HG02938 (cell line): ENCODE measurements at regions not wholly inside any gene's neighbourhood (a gene's known extent, or its start where the extent isn't known, plus 50 kb on each side); places are given as distances from the start of the nearest gene placed in this dataset.

Experiments used
- ATAC-seq: cut with Tn5 transposase; IDR thresholded peaks from one replicate; pipeline ENCODE4 v1.9.1; 2021; ENCODE audit warnings: mild to moderate bottlenecking, moderate library complexity; ENCODE audit not compliant: unreplicated experiment

GRCh38 chr4:96755569-96756484 is 915.9 kb downstream of the PDHA2 start:
- ATAC-seq: no peak

GRCh38 chr4:96756584-96756983 is 916.7 kb downstream of the PDHA2 start:
- no peak for ATAC-seq

DNA sequence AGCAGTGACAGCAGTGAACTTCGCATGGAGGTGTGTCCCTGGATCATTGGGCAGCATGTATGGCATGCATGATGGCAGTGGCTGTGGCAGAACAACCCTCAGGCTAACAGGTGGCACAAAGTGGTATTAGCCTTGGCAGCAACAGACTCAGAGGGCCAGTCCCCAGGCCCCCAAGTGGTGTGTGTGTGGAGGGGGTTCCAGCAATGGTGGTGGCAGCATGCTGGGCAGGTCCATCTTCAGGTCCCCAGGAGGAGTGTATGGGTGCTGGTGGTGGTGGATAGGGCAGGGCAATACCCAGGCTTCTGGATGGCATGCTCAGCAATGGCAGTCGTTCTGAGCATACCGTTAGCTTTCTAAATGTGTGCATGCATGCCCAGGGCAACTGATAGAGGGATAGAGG is 923.7 kb downstream of the PDHA2 start:
- no peak for ATAC-seq

- ATAC-seq: no peak
Measured at GRCh38 chr4:96766359-96766758, 926.5 kb downstream of the PDHA2 start.

DNA sequence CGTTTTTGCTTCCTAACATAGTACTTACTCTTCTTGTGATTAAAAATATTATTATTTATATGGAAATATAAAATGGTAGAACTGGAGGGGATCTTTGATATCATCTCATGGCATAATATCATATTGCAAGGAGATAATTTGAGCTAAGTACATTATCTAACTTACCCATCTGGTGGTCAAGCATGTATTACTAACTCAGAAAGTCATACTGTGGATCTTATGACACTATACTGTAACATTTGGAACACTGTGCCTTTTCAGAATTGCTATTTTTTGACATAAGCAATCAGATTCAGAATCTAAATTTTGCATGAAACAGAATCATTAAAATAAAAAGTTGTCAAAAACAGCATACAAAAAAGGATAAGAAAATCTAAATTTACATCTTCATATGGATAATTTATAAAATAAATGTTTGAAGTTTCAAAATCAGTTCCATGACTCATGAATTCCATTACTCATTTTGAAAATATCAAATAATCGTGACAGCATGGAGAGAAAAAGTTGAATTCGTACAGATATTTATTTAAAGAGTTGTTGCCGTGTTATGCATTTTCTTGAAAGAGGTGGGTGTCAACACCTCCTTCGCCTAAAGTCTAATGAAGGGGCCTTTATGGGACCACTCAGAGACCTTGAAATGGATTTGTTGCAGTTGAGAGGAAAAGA is 928.1 kb downstream of the PDHA2 start:
- ATAC-seq: no peak

DNA sequence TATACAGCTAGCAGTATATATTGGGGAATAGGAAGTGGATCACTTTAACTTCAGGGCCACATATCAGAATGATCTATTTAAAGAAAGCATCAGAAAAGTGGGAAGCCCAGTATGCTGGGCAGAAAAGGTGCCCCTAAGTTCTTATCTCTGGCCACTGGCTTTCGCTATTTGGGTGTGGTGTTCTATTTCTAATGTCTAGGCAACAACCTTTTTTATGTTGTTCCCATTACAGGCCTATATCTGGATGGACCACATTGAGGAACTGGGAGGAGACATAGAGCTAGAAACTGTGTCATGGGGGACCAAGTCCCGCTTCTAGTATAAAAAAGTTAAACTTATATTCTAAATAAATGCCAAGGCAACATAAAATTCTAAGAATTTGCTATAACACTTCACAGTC is 935.6 kb downstream of the PDHA2 start:
- ATAC-seq: no peak

DNA sequence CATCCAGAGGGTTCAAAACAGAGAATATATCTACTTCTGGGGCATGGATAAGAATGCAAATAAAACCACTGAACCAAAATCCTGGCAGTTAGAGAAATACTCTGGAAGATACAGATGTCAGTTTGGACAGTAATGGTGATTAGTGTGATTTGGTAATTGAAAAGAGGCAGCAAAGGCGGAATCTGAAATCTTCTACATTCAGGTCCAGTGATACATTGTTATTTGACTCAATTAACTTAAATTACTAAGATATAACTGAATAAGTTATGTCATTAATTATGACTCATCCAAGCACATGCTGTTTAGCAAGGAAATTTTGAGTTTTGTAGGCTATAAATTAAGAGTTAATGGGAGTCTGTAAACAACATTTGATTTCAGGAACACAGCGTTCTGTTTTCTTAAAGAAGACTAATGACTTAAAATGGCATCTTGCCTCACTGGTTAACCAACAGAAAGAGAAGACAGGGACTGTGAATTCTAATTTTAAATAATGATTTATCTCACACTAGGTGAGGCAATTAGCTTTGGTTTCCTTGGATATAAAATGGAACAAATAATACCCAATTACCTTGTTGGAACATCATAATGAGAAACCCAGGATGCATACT is 937.1 kb downstream of the PDHA2 start:
- ATAC-seq: no peak

DNA sequence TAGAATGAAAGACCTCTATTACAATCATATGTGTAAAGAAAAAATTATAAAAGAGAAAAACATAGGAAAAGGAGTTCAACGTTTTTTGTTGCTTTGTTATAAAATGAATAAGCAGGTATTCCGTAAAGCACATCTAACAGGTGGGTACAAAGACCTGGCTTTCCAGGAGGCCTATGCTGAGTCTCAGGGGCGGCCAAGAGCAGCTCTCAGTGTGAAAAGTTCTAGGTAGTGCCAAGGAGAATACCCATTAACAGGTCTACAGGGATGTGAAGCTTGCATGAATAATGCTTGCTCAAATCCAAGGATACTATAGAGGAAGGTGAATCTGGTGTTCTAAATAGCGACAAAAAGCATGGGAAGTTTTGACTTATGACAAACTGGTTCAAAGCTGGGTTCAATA is 944.4 kb downstream of the PDHA2 start:
- ATAC-seq: no peak

GRCh38 chr4:96786306-96786705 is 946.4 kb downstream of the PDHA2 start:
- no peak for ATAC-seq

GRCh38 chr4:96787766-96788165 is 947.9 kb downstream of the PDHA2 start:
- no peak for ATAC-seq

DNA sequence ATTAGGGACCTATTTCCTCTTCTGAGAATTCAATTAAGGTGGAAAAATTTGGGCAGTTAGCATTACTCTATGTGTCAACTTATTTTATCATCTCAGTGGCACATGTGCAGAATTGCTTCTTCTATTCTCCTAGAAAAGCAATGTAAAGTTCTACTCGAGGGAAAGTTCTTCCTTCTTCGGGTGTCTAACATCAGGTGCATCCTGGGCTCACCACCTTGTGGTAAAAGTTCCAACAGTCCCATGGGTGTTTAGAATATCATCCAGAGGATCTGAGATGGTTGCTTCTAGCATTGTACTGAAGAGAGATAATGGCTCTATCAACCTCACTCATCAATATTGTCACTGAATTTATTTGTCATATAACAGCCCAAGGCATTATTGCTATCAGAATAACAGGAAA is 969.7 kb downstream of the PDHA2 start:
- no peak for ATAC-seq

DNA sequence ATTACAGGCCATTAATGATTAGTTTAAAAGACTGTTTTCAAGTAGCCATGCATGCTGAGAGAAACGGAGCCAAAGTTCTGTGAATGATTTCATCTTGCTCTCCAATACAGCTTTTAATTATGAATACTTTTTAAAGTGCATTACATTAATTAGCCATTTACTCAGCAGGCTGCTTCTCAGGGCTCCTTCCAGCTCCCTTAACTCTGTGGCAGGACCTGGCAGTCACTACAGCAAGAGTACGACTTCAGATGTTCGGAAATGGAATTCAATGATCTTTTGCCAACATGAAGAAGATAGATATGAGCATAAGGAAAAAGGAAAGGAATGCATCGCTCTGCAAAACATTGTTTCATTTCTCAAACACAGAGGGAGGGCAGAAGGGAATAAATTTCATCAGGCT is 987.2 kb downstream of the PDHA2 start:
- ATAC-seq: no peak

GRCh38 chr4:96833831-96834230 is 993.9 kb downstream of the PDHA2 start:
- ATAC-seq: no peak

- ATAC-seq: no peak
Measured at GRCh38 chr4:96835991-96836390, 996.1 kb downstream of the PDHA2 start.

- ATAC-seq: no peak
Measured at GRCh38 chr4:96839441-96839840, 999.5 kb downstream of the PDHA2 start.

GRCh38 chr4:96841801-96842200 is 1001.9 kb downstream of the PDHA2 start:
- ATAC-seq: no peak

- ATAC-seq: no peak
Measured at GRCh38 chr4:96844858-96845490, 1005.1 kb downstream of the PDHA2 start.

DNA sequence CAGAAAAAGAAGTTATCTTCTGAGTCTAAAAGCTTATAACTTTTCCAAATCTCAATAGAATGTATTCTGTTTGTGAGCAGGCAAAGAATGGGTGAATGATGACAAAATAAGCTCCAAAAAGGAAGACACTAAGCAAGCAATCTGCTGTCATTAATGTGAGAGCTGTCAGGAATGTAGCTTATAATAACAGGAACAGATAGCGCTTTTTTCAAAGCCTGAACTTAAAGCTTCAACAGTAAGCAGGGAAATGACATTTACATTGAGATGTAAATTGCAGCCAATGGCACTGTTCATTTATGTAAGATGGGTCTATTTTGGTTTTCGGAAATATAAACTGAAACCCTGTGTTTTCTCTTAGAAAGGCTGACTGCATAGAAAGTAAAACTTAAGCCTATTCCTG is 1005.9 kb downstream of the PDHA2 start:
- ATAC-seq: no peak

GRCh38 chr4:96874657-96875056 is 1034.8 kb downstream of the PDHA2 start:
- no peak for ATAC-seq

- no peak for ATAC-seq
Measured at GRCh38 chr4:96879527-96879926, 1039.6 kb downstream of the PDHA2 start.

GRCh38 chr4:96887857-96888256 is 1048.0 kb downstream of the PDHA2 start:
- ATAC-seq: no peak
